SK-N-MC (cell line): ENCODE measurements at regions not wholly inside any gene's neighbourhood (a gene's known extent, or its start where the extent isn't known, plus 50 kb on each side); places are given as distances from the start of the nearest gene placed in this dataset.

ENCODE experiments used
- EZH2 ChIP-seq: fragments of 200-600 bp; sonication (generic); IDR thresholded peaks from one replicate; pipeline ENCODE4 v1.6.1; 2017; ENCODE audit warnings: antibody characterized with exemption
- FOXP2 ChIP-seq: optimal IDR thresholded peaks from 2 replicates; pipeline ENCODE3; 2011; ENCODE audit warnings: mild to moderate bottlenecking, moderate library complexity; ENCODE audit not compliant: insufficient read depth; ENCODE audit errors: extremely low read length, control extremely low read depth
- POLR2AphosphoS5 ChIP-seq: IDR thresholded peaks from 2 replicates; pipeline ENCODE4 v1.6.1; 2012; ENCODE audit warnings: mild to moderate bottlenecking, low read depth, low read length, borderline replicate concordance

GRCh38 chr4:8727131-8727530 lies 134.6 kb downstream of the CPZ start:
- TF ChIP-seq POLR2AphosphoS5 (no peak), EZH2 (no peak), FOXP2 (no peak)
